HCT116 (cell line): ENCODE measurements at regions not wholly inside any gene's neighbourhood (a gene's known extent, or its start where the extent isn't known, plus 50 kb on each side); places are given as distances from the start of the nearest gene placed in this dataset.
A peak's percentile ranks its signal among the peaks of the same experiment; 100 is the strongest.

Experiments used
- ATAC-seq: fragments of 200-7000 bp; cut with Tn5 transposase; 2 replicates; pipeline ENCODE4 v1.9.1; 2020; ENCODE audit warnings: mild to moderate bottlenecking, moderate library complexity
- BruUV-seq: library from RNA; stranded (reverse); fragments of 400-500 nt; replicated peaks from 2 replicates; lab custom pipeline; 2021; lab: Mats Ljungman, UMichigan
- CTCF ChIA-PET: fragments of 300-600 bp; sonication (Branson Sonifier 250); formaldehyde crosslinking; loops from one replicate; lab custom pipeline; 2021; ENCODE audit warnings: antibody characterized with exemption; lab: Charles Lee
- POLR2A ChIA-PET: fragments of 300-600, 350-600 bp; sonication (Branson Sonifier 250); formaldehyde crosslinking; loops from one replicate; lab custom pipeline; 2021; ENCODE audit warnings: antibody characterized with exemption; lab: Charles Lee
- RAD21 ChIA-PET, 2 experiments: fragments of 300-600 bp; sonication (Branson Sonifier 250); formaldehyde crosslinking; loops; one replicate each; lab custom pipeline; 2023; ENCODE audit warnings: low total read pairs in 2 of 2; ENCODE audit not compliant: uncharacterized antibody in 2 of 2, unreplicated experiment in 2 of 2, low non-redundant PET in 1 of 2; lab: Charles Lee
- DNase-seq: peaks from one replicate; pipeline ENCODE4 v3.0.0-alpha.2; 2010; ENCODE audit warnings: low read depth, low spot score
- H2AFZ ChIP-seq: fragments of 200-600 bp; shearing (Covaris generic), sonication (generic); 2 replicates; pipeline ENCODE4 v1.6.1; 2017; ENCODE audit warnings: low read depth, mixed run types, mixed read lengths, antibody characterized with exemption, low read length; ENCODE audit not compliant: poor library complexity, severe bottlenecking
- H3K27ac ChIP-seq: 2 replicates; pipeline ENCODE4 v1.5.1; 2012; ENCODE audit warnings: low read depth, low read length
- H3K27me3 ChIP-seq: fragments of 200-600 bp; sonication (generic); 2 replicates; pipeline ENCODE4 v1.6.1; 2016; ENCODE audit warnings: mixed run types, low read length, mixed read lengths; ENCODE audit not compliant: insufficient read depth
- H3K36me3 ChIP-seq, 2 experiments: fragments of 200-500 bp in 1 of 2; fragments of 200-600 bp in 1 of 2; sonication (Bioruptor generic) in 1 of 2; sonication (generic) in 1 of 2; 2 replicates each; pipeline versions ENCODE4 v1.5.1 to v1.6.1; 2014 to 2016; ENCODE audit warnings: low read length in 2 of 2, inconsistent platforms in 1 of 2, mixed read lengths in 1 of 2, mixed run types in 1 of 2; ENCODE audit not compliant: insufficient read depth in 2 of 2, control insufficient read depth in 1 of 2
- H3K4me1 ChIP-seq, 2 experiments: fragments of 200-600 bp in 1 of 2; sonication (generic) in 1 of 2; 2 replicates each; pipeline versions ENCODE4 v1.5.1 to v1.6.1; 2012 to 2017; ENCODE audit warnings: low read length in 2 of 2, inconsistent platforms in 1 of 2, mild to moderate bottlenecking in 1 of 2, mixed read lengths in 1 of 2, mixed run types in 1 of 2, moderate library complexity in 1 of 2; ENCODE audit not compliant: insufficient read depth in 2 of 2, control insufficient read depth in 1 of 2
- H3K4me2 ChIP-seq: fragments of 200-600 bp; sonication (generic); 2 replicates; pipeline ENCODE4 v1.6.1; 2017; ENCODE audit warnings: mixed run types, low read length, mixed read lengths
- H3K4me3 ChIP-seq, 2 experiments: fragments of 200-600 bp in 1 of 2; sonication (generic) in 1 of 2; replicated peaks in 1 of 2; 2 replicates each; pipeline ENCODE4 v1.5.1; 2011 to 2016; ENCODE audit warnings: low read length in 2 of 2, control low read depth in 1 of 2, low read depth in 1 of 2, mild to moderate bottlenecking in 1 of 2, mixed read lengths in 1 of 2, mixed run types in 1 of 2
- H3K79me2 ChIP-seq: fragments of 200-600 bp; sonication (generic); 2 replicates; pipeline ENCODE4 v1.6.1; 2017; ENCODE audit warnings: mild to moderate bottlenecking, mixed run types, low read length, moderate library complexity, mixed read lengths; ENCODE audit not compliant: insufficient read depth
- H3K9ac ChIP-seq: fragments of 200-600 bp; sonication (generic); 2 replicates; pipeline ENCODE4 v1.6.1; 2016; ENCODE audit warnings: low read length, mixed read lengths
- H3K9me2 ChIP-seq: fragments of 200-600 bp; sonication (generic), shearing (Covaris generic); 2 replicates; pipeline ENCODE4 v1.6.1; 2017; ENCODE audit warnings: mixed run types, mild to moderate bottlenecking, moderate library complexity; ENCODE audit not compliant: insufficient read depth
- H3K9me3 ChIP-seq, 2 experiments: fragments of 200-500 bp in 1 of 2; fragments of 200-600 bp in 1 of 2; sonication (Bioruptor generic) in 1 of 2; sonication (generic) in 1 of 2; 2 replicates each; pipeline ENCODE4 v1.6.1; 2014 to 2017; ENCODE audit warnings: low read length in 2 of 2, mixed read lengths in 2 of 2, inconsistent platforms in 1 of 2, low read depth in 1 of 2, mild to moderate bottlenecking in 1 of 2, mixed run types in 1 of 2, moderate library complexity in 1 of 2; ENCODE audit not compliant: control insufficient read depth in 1 of 2, insufficient read depth in 1 of 2
- H4K20me1 ChIP-seq: fragments of 200-600 bp; sonication (generic), shearing (Covaris generic); 2 replicates; pipeline ENCODE4 v1.6.1; 2017; ENCODE audit warnings: mixed run types, mild to moderate bottlenecking, moderate library complexity; ENCODE audit not compliant: insufficient read depth
- CBX3 ChIP-seq: IDR thresholded peaks from 2 replicates; pipeline ENCODE4 v1.6.1; 2012; ENCODE audit warnings: low read depth
- CEBPB ChIP-seq: IDR thresholded peaks from 2 replicates; pipeline ENCODE4 v1.6.1; 2012; ENCODE audit warnings: low read depth
- CTCF ChIP-seq, 3 experiments: fragments of 200-600 bp in 1 of 3; sonication (generic) in 1 of 3; IDR thresholded peaks in 2 of 3; conservative IDR thresholded peaks in 1 of 3; 2 replicates each; pipeline ENCODE4 v1.5.1; 2012 to 2017; ENCODE audit warnings: low read depth in 2 of 3, low read length in 2 of 3, antibody characterized with exemption in 1 of 3, borderline replicate concordance in 1 of 3, control low read depth in 1 of 3, mild to moderate bottlenecking in 1 of 3, mixed read lengths in 1 of 3, mixed run types in 1 of 3, moderate library complexity in 1 of 3; ENCODE audit not compliant: insufficient read depth in 1 of 3
- EGR1 ChIP-seq: IDR thresholded peaks from 2 replicates; pipeline ENCODE4 v1.6.1; 2012; ENCODE audit warnings: low read depth
- EZH2 ChIP-seq: fragments of 200-600 bp; sonication (generic); IDR thresholded peaks from 2 replicates; pipeline ENCODE4 v1.6.1; 2017; ENCODE audit warnings: antibody characterized with exemption, mixed run types
- FOSL1 ChIP-seq: IDR thresholded peaks from 2 replicates; pipeline ENCODE4 v1.6.1; 2012; ENCODE audit warnings: low read depth
- JUND ChIP-seq: IDR thresholded peaks from 2 replicates; pipeline ENCODE4 v1.6.1; 2012
- MAX ChIP-seq: IDR thresholded peaks from 2 replicates; pipeline ENCODE4 v1.6.1; 2012
- REST ChIP-seq: IDR thresholded peaks from 2 replicates; pipeline ENCODE4 v1.6.1; 2012; ENCODE audit warnings: low read depth
- SP1 ChIP-seq: IDR thresholded peaks from 2 replicates; pipeline ENCODE4 v1.6.1; 2012; ENCODE audit warnings: low read depth
- SRF ChIP-seq: IDR thresholded peaks from 2 replicates; pipeline ENCODE4 v1.6.1; 2012; ENCODE audit warnings: low read depth
- TCF7L2 ChIP-seq: IDR thresholded peaks from 2 replicates; pipeline ENCODE4 v1.7.0; 2011; ENCODE audit warnings: borderline replicate concordance, inconsistent platforms; ENCODE audit not compliant: insufficient read depth, insufficient read length; ENCODE audit errors: extremely low read depth
- YY1 ChIP-seq: IDR thresholded peaks from 2 replicates; pipeline ENCODE4 v1.6.1; 2011; ENCODE audit warnings: low read length, low read depth, moderate library complexity, mild to moderate bottlenecking; ENCODE audit not compliant: insufficient replicate concordance; ENCODE audit errors: extremely low read depth
- ZBTB33 ChIP-seq: IDR thresholded peaks from 2 replicates; pipeline ENCODE4 v1.6.1; 2011; ENCODE audit warnings: mild to moderate bottlenecking, low read length, moderate library complexity; ENCODE audit not compliant: insufficient replicate concordance; ENCODE audit errors: extremely low read depth
- ZFX ChIP-seq: fragments of 450-650 bp; IDR thresholded peaks from 2 replicates; pipeline ENCODE4 v1.6.1; 2017
- ZNF274 ChIP-seq: fragments of 200-500 bp; sonication (Bioruptor generic); IDR thresholded peaks from 2 replicates; pipeline ENCODE4 v1.6.1; 2014; ENCODE audit warnings: mild to moderate bottlenecking, low read depth, low read length, inconsistent platforms
- intact Hi-C: fragments of 100-400 bp; cut with micrococcal nuclease; formaldehyde crosslinking; loops from 2 replicates; pipeline ENCODE4 v1.10.0; 2022

- no peaks in the 10 kb centered on the region for H4K20me1 ChIP-seq
- POLR2A ChIA-PET, result no interaction called here
- H3K9ac ChIP-seq, result no peak overlapping the region
- no peaks in the 10 kb centered on the region for H3K4me1 ChIP-seq
- no TSS peak for BruUV-seq
- H3K27ac ChIP-seq, result no peak overlapping the region
- H3K27me3 ChIP-seq, result peaks cover 41% of the 10 kb centered on the region
- no peaks in the 10 kb centered on the region for H3K9me3 ChIP-seq
- CTCF ChIA-PET, result no interaction called here
- H3K4me3 ChIP-seq, result no peak overlapping the region
- H3K36me3 ChIP-seq, result no peaks in the 10 kb centered on the region
- TF ChIP-seq FOSL1 (no peak), ZBTB33 (no peak), MAX (no peak), EZH2 (no peak), REST (no peak), SRF (no peak), ZNF274 (no peak), CBX3 (no peak), JUND (no peak), YY1 (no peak), TCF7L2 (no peak), EGR1 (no peak), ZFX (no peak), SP1 (no peak), CTCF (IDR thresholded peaks at IDR 0.05 in 2 of 3, conservative IDR thresholded peaks at IDR 0.05 in 1 of 3; ENCODE audit: borderline replicate concordance in 1 of 3, insufficient read depth in 1 of 3, low read depth in 2 of 3, low read length in 2 of 3) (no peak), CEBPB (no peak)
- H3K4me2 ChIP-seq, result no peak overlapping the region
- no peaks in the 10 kb centered on the region for H3K79me2 ChIP-seq
- RAD21 ChIA-PET, result no interaction called here
- no peak overlapping the region for H2AFZ ChIP-seq
- DNase-seq (no peak), ATAC-seq (peak; percentile 38; the same call in 1 of the 2 replicates)
- intact Hi-C loops, result no loop called here
- H3K9me2 ChIP-seq, result no peaks in the 10 kb centered on the region
These were observed 223.6 kb upstream of the TMPO start for GRCh38 chr12:98291828-98292227.
